Karpas-422 (cell line): ENCODE measurements at regions not wholly inside any gene's neighbourhood (a gene's known extent, or its start where the extent isn't known, plus 50 kb on each side); places are given as distances from the start of the nearest gene placed in this dataset.
"Not testable (repeated sequence)": the region's sequence is repeated elsewhere in the genome, so short reads cannot be mapped to it uniquely, and the experiment has no call there.

ENCODE experiments used
- DNase-seq: peaks from one replicate; pipeline ENCODE4 v3.0.0-alpha.2; 2015
- H2AFZ ChIP-seq: fragments of 200-600 bp; sonication (generic); 2 replicates; pipeline ENCODE4 v1.6.1; 2014; ENCODE audit warnings: antibody characterized with exemption, low read length, mixed read lengths
- H3K27ac ChIP-seq: fragments of 200-600 bp; sonication (generic); 2 replicates; pipeline ENCODE4 v1.5.1; 2014; ENCODE audit warnings: mild to moderate bottlenecking, low read length, moderate library complexity
- H3K27me3 ChIP-seq: fragments of 200-600 bp; sonication (generic); 2 replicates; pipeline ENCODE4 v1.6.1; 2014; ENCODE audit warnings: low read length, mixed read lengths
- H3K36me3 ChIP-seq: fragments of 200-600 bp; sonication (generic); 2 replicates; pipeline ENCODE4 v1.6.1; 2014; ENCODE audit warnings: low read length, mixed read lengths; ENCODE audit not compliant: insufficient read depth
- H3K4me1 ChIP-seq: fragments of 200-600 bp; sonication (generic); 2 replicates; pipeline ENCODE4 v1.6.1; 2014; ENCODE audit warnings: mild to moderate bottlenecking, low read length, mixed read lengths
- H3K4me2 ChIP-seq: fragments of 200-600 bp; sonication (generic); 2 replicates; pipeline ENCODE4 v1.6.1; 2014; ENCODE audit warnings: low read length, low read depth, mild to moderate bottlenecking; ENCODE audit not compliant: poor library complexity, severe bottlenecking
- H3K4me3 ChIP-seq: fragments of 200-600 bp; sonication (generic); 2 replicates; pipeline ENCODE4 v1.5.1; 2014; ENCODE audit warnings: mild to moderate bottlenecking, antibody characterized with exemption, low read length, mixed read lengths
- H3K79me2 ChIP-seq: fragments of 200-600 bp; sonication (generic); 2 replicates; pipeline ENCODE4 v1.6.1; 2014; ENCODE audit warnings: mild to moderate bottlenecking, low read length, mixed read lengths
- H3K9ac ChIP-seq: fragments of 200-600 bp; sonication (generic); 2 replicates; pipeline ENCODE4 v1.6.0; 2014; ENCODE audit warnings: low read length
- H3K9me2 ChIP-seq: fragments of 200-600 bp; sonication (generic), shearing (Covaris generic); replicated peaks from 2 replicates; pipeline ENCODE4 v1.6.0; 2014; ENCODE audit warnings: mild to moderate bottlenecking, low read length, moderate library complexity; ENCODE audit not compliant: insufficient read depth
- H3K9me3 ChIP-seq: fragments of 300-700, 200-600 bp; sonication (generic); 2 replicates; pipeline ENCODE4 v1.6.1; 2014; ENCODE audit warnings: low read length, mixed read lengths
- H4K20me1 ChIP-seq: fragments of 200-600 bp; sonication (generic); 2 replicates; pipeline ENCODE4 v1.6.1; 2014; ENCODE audit warnings: mild to moderate bottlenecking, antibody characterized with exemption, low read length, low read depth; ENCODE audit not compliant: insufficient read depth

GRCh38 chr16:31990980-31991379 lies 117.4 kb downstream of the ZNF267 start:
- not testable (repeated sequence) for H2AFZ ChIP-seq, H3K4me3 ChIP-seq, H3K9ac ChIP-seq, H3K27me3 ChIP-seq, H3K27ac ChIP-seq, DNase-seq, H3K9me2 ChIP-seq, H3K36me3 ChIP-seq, H3K79me2 ChIP-seq, H3K4me2 ChIP-seq, H4K20me1 ChIP-seq, H3K4me1 ChIP-seq, H3K9me3 ChIP-seq

- H4K20me1 ChIP-seq, H3K4me1 ChIP-seq, H3K27me3 ChIP-seq, H3K79me2 ChIP-seq, DNase-seq, H3K4me3 ChIP-seq, H2AFZ ChIP-seq, H3K9me2 ChIP-seq, H3K4me2 ChIP-seq, H3K9me3 ChIP-seq, H3K36me3 ChIP-seq, H3K9ac ChIP-seq, H3K27ac ChIP-seq: not testable (repeated sequence)
These were observed 122.7 kb downstream of the ZNF267 start for GRCh38 chr16:31996325-31996724.

GRCh38 chr16:32002496-32002895 lies 128.9 kb downstream of the ZNF267 start:
- not testable (repeated sequence) for H4K20me1 ChIP-seq, H3K36me3 ChIP-seq, H3K27me3 ChIP-seq

GRCh38 chr16:32003819-32004218 lies 130.2 kb downstream of the ZNF267 start:
- not testable (repeated sequence) for H3K9ac ChIP-seq, H4K20me1 ChIP-seq, H3K4me3 ChIP-seq, H3K27me3 ChIP-seq, H3K9me3 ChIP-seq, DNase-seq, H3K4me1 ChIP-seq, H2AFZ ChIP-seq, H3K36me3 ChIP-seq, H3K9me2 ChIP-seq, H3K27ac ChIP-seq, H3K79me2 ChIP-seq, H3K4me2 ChIP-seq

More at GRCh38 chr16:32002496-32002895, 128.9 kb downstream of the ZNF267 start:
- H3K9me2 ChIP-seq, H3K79me2 ChIP-seq, DNase-seq, H3K9me3 ChIP-seq, H3K4me2 ChIP-seq, H3K27ac ChIP-seq, H3K4me1 ChIP-seq, H2AFZ ChIP-seq, H3K4me3 ChIP-seq, H3K9ac ChIP-seq: not testable (repeated sequence)

GRCh38 chr16:32038783-32039496 lies 165.3 kb downstream of the ZNF267 start:
- H3K4me3 ChIP-seq, H3K36me3 ChIP-seq, H3K9me2 ChIP-seq, H3K27ac ChIP-seq, H3K9ac ChIP-seq, H3K79me2 ChIP-seq, H3K9me3 ChIP-seq, H4K20me1 ChIP-seq, H3K27me3 ChIP-seq, H2AFZ ChIP-seq, H3K4me2 ChIP-seq, H3K4me1 ChIP-seq: not testable (repeated sequence)
- peak; percentile 53 for DNase-seq

- not testable (repeated sequence) for H3K36me3 ChIP-seq, H3K9me2 ChIP-seq, H3K4me2 ChIP-seq, H3K4me3 ChIP-seq, H3K27me3 ChIP-seq, H3K9me3 ChIP-seq, H3K9ac ChIP-seq, H2AFZ ChIP-seq, H3K27ac ChIP-seq, DNase-seq, H3K79me2 ChIP-seq, H4K20me1 ChIP-seq, H3K4me1 ChIP-seq
These were observed 166.3 kb downstream of the ZNF267 start for GRCh38 chr16:32039919-32040318.

- H3K27me3 ChIP-seq, H2AFZ ChIP-seq, H3K9me2 ChIP-seq, H3K9me3 ChIP-seq, H4K20me1 ChIP-seq, H3K4me1 ChIP-seq, H3K36me3 ChIP-seq, H3K79me2 ChIP-seq, H3K4me3 ChIP-seq, H3K9ac ChIP-seq, H3K27ac ChIP-seq, H3K4me2 ChIP-seq: not testable (repeated sequence)
- DNase-seq = peak; percentile 53
These were observed 187.0 kb upstream of the TP53TG3D start for GRCh38 chr16:32066016-32066651.

- not testable (repeated sequence) for H3K79me2 ChIP-seq, DNase-seq, H2AFZ ChIP-seq, H3K9me2 ChIP-seq, H3K4me1 ChIP-seq, H3K27ac ChIP-seq, H3K4me3 ChIP-seq, H3K9ac ChIP-seq, H4K20me1 ChIP-seq, H3K27me3 ChIP-seq, H3K36me3 ChIP-seq, H3K9me3 ChIP-seq, H3K4me2 ChIP-seq
These were observed 181.5 kb upstream of the TP53TG3D start for GRCh38 chr16:32071586-32071985.
